Transverse colon (tissue), 4 donors: ENCODE measurements at regions not wholly inside any gene's neighbourhood (a gene's known extent, or its start where the extent isn't known, plus 50 kb on each side); places are given as distances from the start of the nearest gene placed in this dataset.

Source experiments
- CTCF ChIP-seq, 5 experiments: fragments of 200-600 bp in 3 of 5; fragments of 450-650 bp in 2 of 5; sonication (generic) in 3 of 5; IDR thresholded peaks; 1 replicate in 2 of 5; 2 replicates in 3 of 5; pipeline ENCODE4 v1.5.1; 2016 to 2017; ENCODE audit warnings: antibody characterized with exemption in 5 of 5, inconsistent platforms in 3 of 5, mild to moderate bottlenecking in 2 of 5, moderate library complexity in 1 of 5
- EP300 ChIP-seq: sonication (generic); formaldehyde crosslinking; IDR thresholded peaks from one replicate; pipeline ENCODE4 v1.6.1; 2017; ENCODE audit warnings: antibody characterized with exemption, low read depth
- POLR2A ChIP-seq: fragments of 450-650 bp; IDR thresholded peaks from one replicate; pipeline ENCODE4 v1.6.1; 2016; ENCODE audit warnings: antibody characterized with exemption, mild to moderate bottlenecking, moderate library complexity
- POLR2AphosphoS5 ChIP-seq, 3 donors: sonication (generic); formaldehyde crosslinking; IDR thresholded peaks; one replicate each; pipeline ENCODE4 v1.6.1; 2016; ENCODE audit warnings: antibody characterized with exemption in 3 of 3

GRCh38 chr10:93180482-93180931, 106.8 kb downstream of the CYP26A1 start:
- no peak for TF ChIP-seq CTCF (IDR thresholded peaks at IDR 0.05)
- no peak for TF ChIP-seq POLR2A
- TF ChIP-seq EP300 = no peak
- TF ChIP-seq POLR2AphosphoS5 (IDR thresholded peaks at IDR 0.05) = no peak
